ENCODE measurements at regions not wholly inside any gene's neighbourhood (a gene's known extent, or its start where the extent isn't known, plus 50 kb on each side); places are given as distances from the start of the nearest gene placed in this dataset.

- TF ChIP-seq CTCF (IDR thresholded peaks at IDR 0.05; ENCODE audit: low read depth, low read length, poor library complexity, severe bottlenecking) (no peak), EZH2phosphoT487 (IDR thresholded peaks at IDR 0.05; ENCODE audit: borderline replicate concordance, low read length) (no peak)
Measured at GRCh38 chr4:138789796-138790195, 225.8 kb upstream of the NOCT start.

All from DOHH2 (cell line).